K562 (cell line): ENCODE measurements at regions not wholly inside any gene's neighbourhood (a gene's known extent, or its start where the extent isn't known, plus 50 kb on each side); places are given as distances from the start of the nearest gene placed in this dataset.

Experiments
- ATAC-seq: fragments of 200-7000 bp; cut with Tn5 transposase; 3 replicates; pipeline ENCODE4 v1.9.1; 2020; ENCODE audit warnings: moderate library complexity
- BruUV-seq: library from RNA; stranded (reverse); fragments of 400-500 nt; replicated peaks from 2 replicates; lab custom pipeline; 2021; lab: Mats Ljungman, UMichigan
- CTCF ChIA-PET: fragments of 300-600 bp; formaldehyde crosslinking; extraction: SDS; loops from one replicate; lab custom pipeline; 2021; ENCODE audit warnings: low intra/inter-chr PET ratio; lab: Yijun Ruan, JAX
- POLR2A ChIA-PET: fragments of 300-600, 350-650 bp; sonication (Branson Sonifier 250); formaldehyde crosslinking; extraction: SDS; loops from one replicate; lab custom pipeline; 2021; ENCODE audit warnings: antibody characterized with exemption, inconsistent platforms; lab: Yijun Ruan, JAX
- DNase-seq, 4 experiments: peaks; one replicate each; pipeline versions ENCODE4 v3.0.0 to v3.0.0-alpha.2; 2011 to 2018; ENCODE audit warnings: low spot score in 3 of 4, mixed read lengths in 3 of 4; ENCODE audit errors: extremely low read depth in 1 of 4
- FAIRE-seq: peaks from 2 replicates; lab custom pipeline; 2011; peaks lifted over from hg19 to GRCh38; lab: Jason Lieb, UNC
- H2AFZ ChIP-seq: 2 replicates; pipeline ENCODE4 v1.6.0; 2011; ENCODE audit warnings: low read depth, low read length, control low read depth, inconsistent platforms
- H3K27ac ChIP-seq: fragments of 200-600 bp; 3 replicates; pipeline ENCODE4 v1.8.0; 2011; ENCODE audit warnings: low read depth, mild to moderate bottlenecking, control low read depth, inconsistent platforms, low read length, moderate library complexity, mixed read lengths; ENCODE audit errors: extremely low read depth
- H3K27me3 ChIP-seq, 2 experiments: fragments of 300-600 bp in 1 of 2; 2 replicates in 1 of 2; 3 replicates in 1 of 2; pipeline versions ENCODE4 v1.6.0 to v1.8.0; 2011; ENCODE audit warnings: inconsistent platforms in 2 of 2, low read length in 2 of 2, mild to moderate bottlenecking in 1 of 2, mixed read lengths in 1 of 2, moderate library complexity in 1 of 2; ENCODE audit not compliant: control insufficient read depth in 2 of 2, insufficient read depth in 2 of 2
- H3K36me3 ChIP-seq: fragments of 300-600 bp; 3 replicates; pipeline ENCODE4 v1.8.0; 2011; ENCODE audit warnings: mild to moderate bottlenecking, low read length, inconsistent platforms; ENCODE audit not compliant: control insufficient read depth, insufficient read depth
- H3K4me1 ChIP-seq, 2 experiments: fragments of 200-600 bp in 1 of 2; replicated peaks in 1 of 2; 2 replicates in 1 of 2; 3 replicates in 1 of 2; pipeline versions ENCODE4 v1.5.1 to v1.8.0; 2011; ENCODE audit warnings: inconsistent platforms in 2 of 2, low read length in 2 of 2, mild to moderate bottlenecking in 1 of 2, mixed read lengths in 1 of 2, moderate library complexity in 1 of 2; ENCODE audit not compliant: control insufficient read depth in 2 of 2, insufficient read depth in 2 of 2
- H3K4me2 ChIP-seq: 2 replicates; pipeline ENCODE4 v1.6.1; 2011; ENCODE audit warnings: low read length, control low read depth, inconsistent platforms, mixed read lengths; ENCODE audit not compliant: insufficient read depth
- H3K4me3 ChIP-seq: fragments of 200-600 bp; sonication (generic), shearing (Covaris generic); 2 replicates; pipeline ENCODE4 v1.5.1; 2016; ENCODE audit warnings: control low read depth, inconsistent platforms
- H3K79me2 ChIP-seq: fragments of 200-600 bp; 3 replicates; pipeline ENCODE4 v1.8.0; 2011; ENCODE audit warnings: low read length, inconsistent platforms; ENCODE audit not compliant: control insufficient read depth, insufficient read depth
- H3K9ac ChIP-seq, 2 experiments: 2 replicates each; pipeline versions ENCODE4 v1.6.0 to v1.6.1; 2011; ENCODE audit warnings: low read depth in 2 of 2, low read length in 2 of 2, control low read depth in 1 of 2, inconsistent platforms in 1 of 2, mild to moderate bottlenecking in 1 of 2, mixed read lengths in 1 of 2; ENCODE audit not compliant: insufficient read depth in 1 of 2
- H3K9me1 ChIP-seq: one replicate; pipeline ENCODE4 v1.6.0; 2011; ENCODE audit warnings: inconsistent platforms, mild to moderate bottlenecking, low read length, moderate library complexity; ENCODE audit not compliant: control insufficient read depth, insufficient read depth
- H3K9me3 ChIP-seq: replicated peaks from 2 replicates; pipeline ENCODE4 v1.5.1; 2011; ENCODE audit warnings: low read depth, low read length, inconsistent platforms; ENCODE audit not compliant: control insufficient read depth, insufficient read depth
- H4K20me1 ChIP-seq: replicated peaks from 2 replicates; pipeline ENCODE4 v1.6.1; 2011; ENCODE audit warnings: low read length, inconsistent platforms, mixed read lengths; ENCODE audit not compliant: control insufficient read depth, insufficient read depth
- CREBBP ChIP-seq: IDR thresholded peaks from one replicate; pipeline ENCODE4 v1.6.1; 2012; ENCODE audit warnings: low read depth, mild to moderate bottlenecking, control low read depth, inconsistent platforms, low read length
- HIVEP1 ChIP-seq: fragments of 250-450 bp; sonication (Bioruptor Pico); IDR thresholded peaks from 2 replicates; pipeline ENCODE4 v1.4.0; 2020; ENCODE audit warnings: mild to moderate bottlenecking
- MAFF ChIP-seq: IDR thresholded peaks from 2 replicates; pipeline ENCODE4 v1.6.1; 2012; ENCODE audit warnings: low read length, improper control_type of control experiment
- ZBTB1 ChIP-seq: sonication (generic); formaldehyde crosslinking; IDR thresholded peaks from 2 replicates; pipeline ENCODE4 v1.8.1; 2023; ENCODE audit warnings: missing genetic modification reagents, low read depth, mild to moderate bottlenecking, borderline replicate concordance
- ZNF3 ChIP-seq: fragments of 250-450 bp; sonication (Bioruptor Pico); IDR thresholded peaks from 2 replicates; pipeline ENCODE4 v1.5.0; 2021; ENCODE audit warnings: mild to moderate bottlenecking, moderate library complexity
- ZNF518B ChIP-seq: fragments of 250-450 bp; sonication (Bioruptor Pico); IDR thresholded peaks from 2 replicates; pipeline ENCODE4 v1.5.0; 2021; ENCODE audit warnings: mild to moderate bottlenecking, moderate library complexity
- WGBS: fragments of 100-300 bp; shearing (Covaris generic); methylation state at CpG from one replicate; pipeline ENCODE4 v1.1.6; 2016; ENCODE audit warnings: low coverage, mixed read lengths; ENCODE audit not compliant: insufficient coverage; ENCODE audit errors: missing lambda C conversion rate; 5-methylcytosine and 5-hydroxymethylcytosine counted together
- in situ Hi-C: fragments of 300-500 bp; cut with MboI; formaldehyde crosslinking; loops from 4 replicates; pipeline ENCODE4 v1.15.0; 2018; ENCODE audit warnings: inconsistent platforms, mixed read lengths
- intact Hi-C: fragments of 100-400 bp; cut with micrococcal nuclease; formaldehyde crosslinking; loops from 2 replicates; pipeline ENCODE4 v1.14.2; 2022

GRCh38 chr18:40040574-40040973, 1914.5 kb upstream of the PIK3C3 start:
- ATAC-seq (no peak), DNase-seq (no peak), FAIRE-seq (no peak)
- no peak for TF ChIP-seq MAFF
- no peak for TF ChIP-seq CREBBP
- TF ChIP-seq HIVEP1 (CRISPR knock-in tag), result no peak
- TF ChIP-seq ZBTB1 (CRISPR knock-in tag), result no peak
- TF ChIP-seq ZNF3 (CRISPR knock-in tag), result no peak
- no peak for TF ChIP-seq ZNF518B (CRISPR knock-in tag)
- Histone ChIP-seq H3K4me3 (no peak overlapping the region), H3K4me2 (no peak overlapping the region), H3K27me3 (no peaks in the 10 kb centered on the region), H3K27ac (no peak overlapping the region), H3K9ac (no peak overlapping the region), H3K4me1 (no peaks in the 10 kb centered on the region), H3K36me3 (no peaks in the 10 kb centered on the region), H4K20me1 (no peaks in the 10 kb centered on the region), H2AFZ (no peak overlapping the region), H3K9me3 (no peaks in the 10 kb centered on the region), H3K79me2 (no peaks in the 10 kb centered on the region), H3K9me1 (no peaks in the 10 kb centered on the region)
- CTCF ChIA-PET, result no interaction called here
- in situ Hi-C loops (no loop called here), intact Hi-C loops (no loop called here)
- WGBS, result 1% methylated on average over 4 of the region's 4 CpGs
- POLR2A ChIA-PET, result no interaction called here
- no TSS peak for BruUV-seq
